Fibroblast of lung (primary cell): ENCODE measurements at regions not wholly inside any gene's neighbourhood (a gene's known extent, or its start where the extent isn't known, plus 50 kb on each side); places are given as distances from the start of the nearest gene placed in this dataset.

ENCODE experiments used
- DNase-seq, 2 donors: peaks; one replicate each; pipeline versions ENCODE4 v3.0.0 to v3.0.0-alpha.2; 2010; ENCODE audit warnings: low read depth in 2 of 2
- H2AFZ ChIP-seq: 2 replicates; pipeline ENCODE4 v1.5.1; 2012; ENCODE audit warnings: low read length, control low read depth, inconsistent platforms
- H3K27ac ChIP-seq: 2 replicates; pipeline ENCODE4 v1.5.1; 2011; ENCODE audit warnings: low read length, control low read depth; ENCODE audit not compliant: insufficient read depth
- H3K27me3 ChIP-seq: 2 replicates; pipeline ENCODE4 v1.5.1; 2011; ENCODE audit warnings: mild to moderate bottlenecking, low read length; ENCODE audit not compliant: control insufficient read depth, insufficient read depth
- H3K36me3 ChIP-seq: 2 replicates; pipeline ENCODE4 v1.5.1; 2011; ENCODE audit warnings: low read length; ENCODE audit not compliant: control insufficient read depth, insufficient read depth
- H3K4me1 ChIP-seq: 2 replicates; pipeline ENCODE4 v1.5.1; 2011; ENCODE audit warnings: low read length; ENCODE audit not compliant: control insufficient read depth, insufficient read depth; ENCODE audit errors: extremely low read depth
- H3K4me2 ChIP-seq: 2 replicates; pipeline ENCODE4 v1.5.1; 2011; ENCODE audit warnings: low read length, control low read depth; ENCODE audit not compliant: insufficient read depth; ENCODE audit errors: extremely low read depth
- H3K4me3 ChIP-seq, 4 experiments: fragments of 200-600 bp in 1 of 4; sonication (generic) in 1 of 4; replicated peaks in 1 of 4; 2 replicates each; pipeline ENCODE4 v1.5.1; 2011 to 2016; ENCODE audit warnings: low read length in 4 of 4, low read depth in 3 of 4, mild to moderate bottlenecking in 3 of 4, control low read depth in 2 of 4, inconsistent platforms in 1 of 4, mixed read lengths in 1 of 4; ENCODE audit not compliant: insufficient read depth in 1 of 4; ENCODE audit errors: control extremely low read depth in 1 of 4
- H3K79me2 ChIP-seq: 2 replicates; pipeline ENCODE4 v1.5.1; 2012; ENCODE audit warnings: mild to moderate bottlenecking, low read length, inconsistent platforms; ENCODE audit not compliant: control insufficient read depth, insufficient read depth
- H3K9ac ChIP-seq: 2 replicates; pipeline ENCODE4 v1.5.1; 2011; ENCODE audit warnings: mild to moderate bottlenecking, low read length, control low read depth; ENCODE audit not compliant: insufficient read depth
- H3K9me3 ChIP-seq: 2 replicates; pipeline ENCODE4 v1.5.1; 2012; ENCODE audit warnings: low read depth, low read length; ENCODE audit not compliant: control insufficient read depth, insufficient read depth
- H4K20me1 ChIP-seq: 2 replicates; pipeline ENCODE4 v1.5.1; 2011; ENCODE audit warnings: low read length; ENCODE audit not compliant: control insufficient read depth, insufficient read depth; ENCODE audit errors: extremely low read depth
- EZH2 ChIP-seq: IDR thresholded peaks from 2 replicates; pipeline ENCODE4 v1.5.1; 2012; ENCODE audit warnings: low read length, control low read depth, mild to moderate bottlenecking; ENCODE audit errors: missing control alignments
- TF ChIP-seq, protein P1 (sequence below), 2 donors: IDR thresholded peaks in 1 of 2; conservative IDR thresholded peaks in 1 of 2; 1 replicate in 1 of 2; 2 replicates in 1 of 2; pipeline ENCODE4 v1.5.1; 2011 to 2012; ENCODE audit warnings: low read length in 2 of 2, control low read depth in 1 of 2, inconsistent platforms in 1 of 2, low read depth in 1 of 2, mild to moderate bottlenecking in 1 of 2

- Histone ChIP-seq H3K9ac (no peak overlapping the region), H4K20me1 (no peaks in the 10 kb centered on the region), H3K79me2 (no peaks in the 10 kb centered on the region), H3K4me2 (no peak overlapping the region), H3K4me3 (no peak overlapping the region), H3K36me3 (no peaks in the 10 kb centered on the region), H2AFZ (no peak overlapping the region), H3K27ac (no peak overlapping the region), H3K27me3 (peaks cover 5% of the 10 kb centered on the region), H3K4me1 (no peaks in the 10 kb centered on the region), H3K9me3 (no peaks in the 10 kb centered on the region)
- no peak for TF ChIP-seq EZH2
- TF ChIP-seq, protein P1, sequence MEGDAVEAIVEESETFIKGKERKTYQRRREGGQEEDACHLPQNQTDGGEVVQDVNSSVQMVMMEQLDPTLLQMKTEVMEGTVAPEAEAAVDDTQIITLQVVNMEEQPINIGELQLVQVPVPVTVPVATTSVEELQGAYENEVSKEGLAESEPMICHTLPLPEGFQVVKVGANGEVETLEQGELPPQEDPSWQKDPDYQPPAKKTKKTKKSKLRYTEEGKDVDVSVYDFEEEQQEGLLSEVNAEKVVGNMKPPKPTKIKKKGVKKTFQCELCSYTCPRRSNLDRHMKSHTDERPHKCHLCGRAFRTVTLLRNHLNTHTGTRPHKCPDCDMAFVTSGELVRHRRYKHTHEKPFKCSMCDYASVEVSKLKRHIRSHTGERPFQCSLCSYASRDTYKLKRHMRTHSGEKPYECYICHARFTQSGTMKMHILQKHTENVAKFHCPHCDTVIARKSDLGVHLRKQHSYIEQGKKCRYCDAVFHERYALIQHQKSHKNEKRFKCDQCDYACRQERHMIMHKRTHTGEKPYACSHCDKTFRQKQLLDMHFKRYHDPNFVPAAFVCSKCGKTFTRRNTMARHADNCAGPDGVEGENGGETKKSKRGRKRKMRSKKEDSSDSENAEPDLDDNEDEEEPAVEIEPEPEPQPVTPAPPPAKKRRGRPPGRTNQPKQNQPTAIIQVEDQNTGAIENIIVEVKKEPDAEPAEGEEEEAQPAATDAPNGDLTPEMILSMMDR (conservative IDR thresholded peaks at IDR 0.05 in 1 of 2, IDR thresholded peaks at IDR 0.05 in 1 of 2; ENCODE audit: low read depth in 1 of 2, low read length in 2 of 2) = no peak
- no peak for DNase-seq
Measured at GRCh38 chr1:110736900-110737605, 62.3 kb upstream of the KCNA3 start.

- no peak for DNase-seq
- no peak overlapping the region for H3K27ac ChIP-seq
- no peak overlapping the region for H3K4me2 ChIP-seq
- H4K20me1 ChIP-seq = no peaks in the 10 kb centered on the region
- H3K36me3 ChIP-seq = no peaks in the 10 kb centered on the region
- no peaks in the 10 kb centered on the region for H3K4me1 ChIP-seq
- H3K9me3 ChIP-seq = no peaks in the 10 kb centered on the region
- H3K9ac ChIP-seq = no peak overlapping the region
- no peak overlapping the region for H3K4me3 ChIP-seq
- no peak overlapping the region for H2AFZ ChIP-seq
- H3K27me3 ChIP-seq = peaks cover 5% of the 10 kb centered on the region
- no peaks in the 10 kb centered on the region for H3K79me2 ChIP-seq
- TF ChIP-seq, protein P1 (conservative IDR thresholded peaks at IDR 0.05 in 1 of 2, IDR thresholded peaks at IDR 0.05 in 1 of 2; ENCODE audit: low read depth in 1 of 2, low read length in 2 of 2) = no peak
- no peak for TF ChIP-seq EZH2
Measured at GRCh38 chr1:110734133-110734680, 59.5 kb upstream of the KCNA3 start.

DNA sequence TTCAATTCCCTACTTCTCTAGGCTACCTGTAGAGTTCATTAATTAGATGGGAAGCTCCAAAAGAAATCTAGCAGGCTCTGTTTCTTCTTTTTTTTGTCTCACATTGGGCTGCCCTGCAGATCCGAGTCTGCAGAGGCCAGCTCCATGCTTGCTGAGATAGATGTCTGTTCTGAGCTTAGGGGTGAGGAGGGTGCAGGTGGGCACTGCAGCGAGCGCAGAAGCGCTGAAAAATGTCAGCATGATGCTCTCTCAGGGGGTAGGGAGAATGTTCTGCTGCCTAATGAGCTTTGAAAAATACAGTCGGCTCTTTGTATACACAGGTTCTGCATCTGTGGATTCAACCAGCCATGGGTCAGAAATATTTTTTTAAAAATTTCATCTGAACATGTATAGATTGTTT, 56.8 kb upstream of the KCNA3 start:
- no peak overlapping the region for H3K27ac ChIP-seq
- H3K9me3 ChIP-seq = no peaks in the 10 kb centered on the region
- DNase-seq = no peak
- H2AFZ ChIP-seq = no peak overlapping the region
- H3K4me2 ChIP-seq = no peak overlapping the region
- TF ChIP-seq EZH2 = no peak
- TF ChIP-seq, protein P1 (conservative IDR thresholded peaks at IDR 0.05 in 1 of 2, IDR thresholded peaks at IDR 0.05 in 1 of 2; ENCODE audit: low read depth in 1 of 2, low read length in 2 of 2) = no peak
- H3K9ac ChIP-seq = no peak overlapping the region
- H3K4me1 ChIP-seq = no peaks in the 10 kb centered on the region
- no peaks in the 10 kb centered on the region for H3K79me2 ChIP-seq
- no peaks in the 10 kb centered on the region for H4K20me1 ChIP-seq
- no peak overlapping the region for H3K4me3 ChIP-seq
- no peaks in the 10 kb centered on the region for H3K36me3 ChIP-seq
- peaks cover 5% of the 10 kb centered on the region for H3K27me3 ChIP-seq
